Transverse colon (tissue), 4 donors: ENCODE measurements at regions not wholly inside any gene's neighbourhood (a gene's known extent, or its start where the extent isn't known, plus 50 kb on each side); places are given as distances from the start of the nearest gene placed in this dataset.

Source experiments
- DNase-seq: peaks from one replicate; pipeline ENCODE4 v3.0.0-alpha.2; 2019
- H3K27ac ChIP-seq, 4 donors: fragments of 200-600 bp; sonication (generic); 2 replicates each; pipeline ENCODE4 v1.5.1; 2016 to 2018; ENCODE audit warnings: inconsistent platforms in 4 of 4
- H3K27me3 ChIP-seq: fragments of 200-600 bp; sonication (generic); 2 replicates; pipeline ENCODE4 v1.5.1; 2017; ENCODE audit warnings: inconsistent platforms
- H3K36me3 ChIP-seq, 4 donors: fragments of 200-600 bp; sonication (generic); 2 replicates each; pipeline ENCODE4 v1.5.1; 2017 to 2019; ENCODE audit warnings: inconsistent platforms in 4 of 4
- H3K4me1 ChIP-seq, 4 donors: fragments of 200-600 bp; sonication (generic); 2 replicates each; pipeline ENCODE4 v1.5.1; 2017 to 2020; ENCODE audit warnings: inconsistent platforms in 4 of 4
- H3K4me3 ChIP-seq, 4 donors: fragments of 200-600 bp; sonication (generic); 1 replicate in 1 of 4; 2 replicates in 3 of 4; pipeline versions ENCODE4 v1.5.1 to v1.6.1; 2017 to 2019; ENCODE audit warnings: inconsistent platforms in 4 of 4
- H3K9me3 ChIP-seq, 2 donors: fragments of 200-600 bp; sonication (generic); 2 replicates each; pipeline ENCODE4 v1.5.1; 2017 to 2019; ENCODE audit warnings: inconsistent platforms in 2 of 2
- CTCF ChIP-seq, 5 experiments: fragments of 200-600 bp in 3 of 5; fragments of 450-650 bp in 2 of 5; sonication (generic) in 3 of 5; IDR thresholded peaks; 1 replicate in 2 of 5; 2 replicates in 3 of 5; pipeline ENCODE4 v1.5.1; 2016 to 2017; ENCODE audit warnings: antibody characterized with exemption in 5 of 5, inconsistent platforms in 3 of 5, mild to moderate bottlenecking in 2 of 5, moderate library complexity in 1 of 5
- EP300 ChIP-seq: sonication (generic); formaldehyde crosslinking; IDR thresholded peaks from one replicate; pipeline ENCODE4 v1.6.1; 2017; ENCODE audit warnings: antibody characterized with exemption, low read depth
- POLR2A ChIP-seq: fragments of 450-650 bp; IDR thresholded peaks from one replicate; pipeline ENCODE4 v1.6.1; 2016; ENCODE audit warnings: antibody characterized with exemption, mild to moderate bottlenecking, moderate library complexity
- POLR2AphosphoS5 ChIP-seq, 3 donors: sonication (generic); formaldehyde crosslinking; IDR thresholded peaks; one replicate each; pipeline ENCODE4 v1.6.1; 2016; ENCODE audit warnings: antibody characterized with exemption in 3 of 3
- WGBS, 2 donors: methylation state at CpG; one replicate each; pipeline ENCODE4 v1.1.5; 2018; ENCODE audit warnings: low coverage in 1 of 2; 5-methylcytosine and 5-hydroxymethylcytosine counted together
- in situ Hi-C, 4 donors: fragments of 200-750 bp; cut with MboI; loops; one replicate each; pipeline versions ENCODE4 v1.15.0 to v1.15.1; 2017; ENCODE audit warnings: low sequenced_read_pairs in 3 of 4, low pct_ligation_motif_present in 1 of 4, low pct_unique_long_range_greater_than_20kb in 1 of 4
- intact Hi-C: fragments of 100-400 bp; cut with DNase I; formaldehyde crosslinking; loops from one replicate; pipeline ENCODE4 v1.15.1; 2023; ENCODE audit warnings: low total_unique reads

- WGBS, 2 donors = 82 to 100% methylated on average over 2 of the region's 2 CpGs
- in situ Hi-C loops (no loop called here), intact Hi-C loops (no loop called here)
Observed at GRCh38 chr4:27894951-27895350, 1034.3 kb downstream of the STIM2 start.

DNA sequence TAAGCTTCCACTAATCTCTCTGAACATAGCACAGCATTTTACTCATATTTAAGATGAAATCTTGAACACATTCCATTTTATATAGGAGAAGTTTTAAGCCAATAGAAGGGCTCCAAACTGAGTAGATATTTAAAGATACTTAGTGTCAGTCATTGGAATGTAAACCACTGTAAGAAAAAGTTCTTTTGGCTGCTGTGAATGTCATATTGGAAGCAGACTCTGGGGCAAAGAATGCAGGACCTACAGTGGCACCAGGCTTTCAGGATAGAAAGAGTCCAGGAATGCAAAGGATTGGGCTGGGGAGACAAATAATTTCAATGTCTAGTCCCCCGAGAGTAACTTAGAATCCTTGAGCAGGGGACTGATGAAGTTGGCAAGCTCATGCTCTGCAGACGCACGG is 1047.7 kb downstream of the STIM2 start:
- intact Hi-C loops = no loop called here
- H3K36me3 ChIP-seq = no peaks in the 10 kb centered on the region
- no peak overlapping the region for H3K4me3 ChIP-seq
- no peak for DNase-seq
- TF ChIP-seq CTCF (IDR thresholded peaks at IDR 0.05) (no peak), POLR2AphosphoS5 (IDR thresholded peaks at IDR 0.05) (no peak), EP300 (no peak), POLR2A (no peak)
- 50 to 62% methylated on average over 3 of the region's 3 CpGs for WGBS, 2 donors
- H3K27ac ChIP-seq = no peak overlapping the region
- H3K27me3 ChIP-seq = no peaks in the 10 kb centered on the region
- no peaks in the 10 kb centered on the region for H3K4me1 ChIP-seq
- in situ Hi-C loops = no loop called here
- H3K9me3 ChIP-seq = no peaks in the 10 kb centered on the region

More at GRCh38 chr4:27894951-27895350, 1034.3 kb downstream of the STIM2 start:
- Histone ChIP-seq H3K4me3 (no peak overlapping the region), H3K36me3 (no peaks in the 10 kb centered on the region), H3K27me3 (no peaks in the 10 kb centered on the region), H3K27ac (no peak overlapping the region), H3K9me3 (no peaks in the 10 kb centered on the region), H3K4me1 (no peaks in the 10 kb centered on the region)
- TF ChIP-seq POLR2AphosphoS5 (IDR thresholded peaks at IDR 0.05) = no peak
- no peak for TF ChIP-seq CTCF (IDR thresholded peaks at IDR 0.05)
- no peak for TF ChIP-seq EP300
- TF ChIP-seq POLR2A = no peak
- no peak for DNase-seq

- WGBS, 2 donors = 44 to 64% methylated on average over 2 of the region's 2 CpGs
- no peak overlapping the region for H3K27ac ChIP-seq
- TF ChIP-seq POLR2AphosphoS5 (IDR thresholded peaks at IDR 0.05) (no peak), CTCF (IDR thresholded peaks at IDR 0.05) (no peak), EP300 (no peak), POLR2A (no peak)
- no peaks in the 10 kb centered on the region for H3K9me3 ChIP-seq
- no peaks in the 10 kb centered on the region for H3K4me1 ChIP-seq
- no peaks in the 10 kb centered on the region for H3K36me3 ChIP-seq
- intact Hi-C loops (no loop called here), in situ Hi-C loops (no loop called here)
- no peak overlapping the region for H3K4me3 ChIP-seq
- no peak for DNase-seq
- no peaks in the 10 kb centered on the region for H3K27me3 ChIP-seq
Observed at GRCh38 chr4:27910227-27910626, 1049.6 kb downstream of the STIM2 start.

DNA sequence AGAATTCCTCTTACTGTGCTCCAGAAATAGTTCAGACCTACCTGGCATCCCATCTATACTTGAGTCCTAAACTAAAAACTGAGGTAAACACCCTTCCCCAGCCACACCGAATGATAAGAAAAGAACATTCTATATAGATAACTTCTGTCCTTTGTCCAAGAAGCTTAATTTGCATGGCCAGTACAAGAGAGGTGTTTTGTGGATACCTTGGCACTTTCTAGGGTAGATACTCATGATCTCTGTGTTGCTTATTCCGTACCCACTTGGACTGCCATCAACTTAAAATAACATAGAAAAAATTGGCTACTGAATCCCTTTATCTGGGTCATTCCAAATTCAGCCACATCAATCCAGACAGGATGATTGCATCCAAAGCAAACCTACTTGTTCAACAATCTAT is 1050.4 kb downstream of the STIM2 start:
- intact Hi-C loops (no loop called here), in situ Hi-C loops (no loop called here)
- no peak overlapping the region for H3K27ac ChIP-seq
- no peak for TF ChIP-seq EP300
- no peak for TF ChIP-seq CTCF (IDR thresholded peaks at IDR 0.05)
- no peak for TF ChIP-seq POLR2A
- TF ChIP-seq POLR2AphosphoS5 (IDR thresholded peaks at IDR 0.05) = no peak
- H3K9me3 ChIP-seq = no peaks in the 10 kb centered on the region
- no peak for DNase-seq
- 65 to 70% methylated on average over 2 of the region's 2 CpGs for WGBS, 2 donors
- no peak overlapping the region for H3K4me3 ChIP-seq
- no peaks in the 10 kb centered on the region for H3K36me3 ChIP-seq
- H3K27me3 ChIP-seq = no peaks in the 10 kb centered on the region
- H3K4me1 ChIP-seq = no peaks in the 10 kb centered on the region
